Prostate gland (tissue), 2 donors: ENCODE measurements at regions not wholly inside any gene's neighbourhood (a gene's known extent, or its start where the extent isn't known, plus 50 kb on each side); places are given as distances from the start of the nearest gene placed in this dataset.

ENCODE experiments used
- POLR2A ChIP-seq: fragments of 450-650 bp; IDR thresholded peaks from one replicate; pipeline ENCODE4 v1.6.1; 2016; ENCODE audit warnings: antibody characterized with exemption, mild to moderate bottlenecking
- POLR2AphosphoS5 ChIP-seq: sonication (generic); formaldehyde crosslinking; IDR thresholded peaks from one replicate; pipeline ENCODE4 v1.6.1; 2017; ENCODE audit warnings: antibody characterized with exemption
- TF ChIP-seq, protein P1 (sequence below), 4 experiments: fragments of 200-600 bp in 2 of 4; fragments of 450-650 bp in 2 of 4; sonication (generic) in 2 of 4; IDR thresholded peaks; 1 replicate in 3 of 4; 2 replicates in 1 of 4; pipeline ENCODE4 v1.5.1; 2016 to 2019; ENCODE audit warnings: antibody characterized with exemption in 4 of 4, mild to moderate bottlenecking in 2 of 4, moderate library complexity in 2 of 4

DNA sequence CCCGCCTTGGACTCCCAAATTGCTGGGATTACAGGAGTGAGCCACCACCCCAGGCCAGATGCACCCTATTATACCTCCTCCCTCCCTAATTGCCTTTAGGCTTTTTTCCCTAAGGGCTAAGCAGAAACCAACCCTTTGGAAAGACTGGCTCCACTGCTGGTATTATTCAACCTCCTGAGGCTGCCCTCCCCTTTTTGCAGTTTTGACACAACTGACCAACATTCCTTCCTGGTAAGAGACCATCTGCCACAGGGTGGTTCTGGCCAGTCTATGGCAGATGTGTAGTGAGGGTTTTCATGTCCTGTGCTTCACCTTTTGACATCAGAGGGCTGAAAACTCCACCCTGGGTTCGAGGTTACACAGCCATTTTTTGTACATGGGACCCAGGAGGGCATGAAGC is 1785.3 kb upstream of the CELF4 start:
- TF ChIP-seq, protein P1, sequence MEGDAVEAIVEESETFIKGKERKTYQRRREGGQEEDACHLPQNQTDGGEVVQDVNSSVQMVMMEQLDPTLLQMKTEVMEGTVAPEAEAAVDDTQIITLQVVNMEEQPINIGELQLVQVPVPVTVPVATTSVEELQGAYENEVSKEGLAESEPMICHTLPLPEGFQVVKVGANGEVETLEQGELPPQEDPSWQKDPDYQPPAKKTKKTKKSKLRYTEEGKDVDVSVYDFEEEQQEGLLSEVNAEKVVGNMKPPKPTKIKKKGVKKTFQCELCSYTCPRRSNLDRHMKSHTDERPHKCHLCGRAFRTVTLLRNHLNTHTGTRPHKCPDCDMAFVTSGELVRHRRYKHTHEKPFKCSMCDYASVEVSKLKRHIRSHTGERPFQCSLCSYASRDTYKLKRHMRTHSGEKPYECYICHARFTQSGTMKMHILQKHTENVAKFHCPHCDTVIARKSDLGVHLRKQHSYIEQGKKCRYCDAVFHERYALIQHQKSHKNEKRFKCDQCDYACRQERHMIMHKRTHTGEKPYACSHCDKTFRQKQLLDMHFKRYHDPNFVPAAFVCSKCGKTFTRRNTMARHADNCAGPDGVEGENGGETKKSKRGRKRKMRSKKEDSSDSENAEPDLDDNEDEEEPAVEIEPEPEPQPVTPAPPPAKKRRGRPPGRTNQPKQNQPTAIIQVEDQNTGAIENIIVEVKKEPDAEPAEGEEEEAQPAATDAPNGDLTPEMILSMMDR (IDR thresholded peaks at IDR 0.05): no peak
- TF ChIP-seq POLR2A: no peak
- no peak for TF ChIP-seq POLR2AphosphoS5
